ENCODE measurements at regions not wholly inside any gene's neighbourhood (a gene's known extent, or its start where the extent isn't known, plus 50 kb on each side); places are given as distances from the start of the nearest gene placed in this dataset.

GRCh38 chr1:116854403-116854690, 55.4 kb upstream of the PTGFRN start:
- no peak overlapping the region for H3K4me3 ChIP-seq (ENCODE audit: low read length)
- TF ChIP-seq, protein P1, sequence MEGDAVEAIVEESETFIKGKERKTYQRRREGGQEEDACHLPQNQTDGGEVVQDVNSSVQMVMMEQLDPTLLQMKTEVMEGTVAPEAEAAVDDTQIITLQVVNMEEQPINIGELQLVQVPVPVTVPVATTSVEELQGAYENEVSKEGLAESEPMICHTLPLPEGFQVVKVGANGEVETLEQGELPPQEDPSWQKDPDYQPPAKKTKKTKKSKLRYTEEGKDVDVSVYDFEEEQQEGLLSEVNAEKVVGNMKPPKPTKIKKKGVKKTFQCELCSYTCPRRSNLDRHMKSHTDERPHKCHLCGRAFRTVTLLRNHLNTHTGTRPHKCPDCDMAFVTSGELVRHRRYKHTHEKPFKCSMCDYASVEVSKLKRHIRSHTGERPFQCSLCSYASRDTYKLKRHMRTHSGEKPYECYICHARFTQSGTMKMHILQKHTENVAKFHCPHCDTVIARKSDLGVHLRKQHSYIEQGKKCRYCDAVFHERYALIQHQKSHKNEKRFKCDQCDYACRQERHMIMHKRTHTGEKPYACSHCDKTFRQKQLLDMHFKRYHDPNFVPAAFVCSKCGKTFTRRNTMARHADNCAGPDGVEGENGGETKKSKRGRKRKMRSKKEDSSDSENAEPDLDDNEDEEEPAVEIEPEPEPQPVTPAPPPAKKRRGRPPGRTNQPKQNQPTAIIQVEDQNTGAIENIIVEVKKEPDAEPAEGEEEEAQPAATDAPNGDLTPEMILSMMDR (conservative IDR thresholded peaks at IDR 0.05; ENCODE audit: low read length): no peak

DNA sequence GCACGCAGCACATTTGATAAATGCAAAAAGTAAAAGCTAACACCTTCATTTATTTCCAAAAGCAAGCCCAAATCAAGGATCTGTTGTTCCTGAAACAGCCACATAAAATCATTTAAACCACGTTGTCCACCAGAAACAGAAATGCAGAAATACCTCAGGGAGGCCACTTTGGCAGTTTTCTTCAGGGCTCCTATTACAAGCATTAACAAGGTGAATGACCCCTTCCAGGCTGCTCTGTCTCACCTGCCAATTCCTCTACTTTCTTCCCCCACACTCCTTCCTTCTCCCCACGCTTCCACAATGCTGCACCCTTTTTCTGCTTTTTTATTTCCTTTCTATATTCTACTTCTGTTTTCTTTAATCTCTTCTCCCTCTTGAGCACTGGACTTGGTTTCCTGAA, 55.0 kb upstream of the PTGFRN start:
- no peak overlapping the region for H3K4me3 ChIP-seq (ENCODE audit: low read length)
- DNase-seq (ENCODE audit: low read depth): no peak
- TF ChIP-seq, protein P1 (conservative IDR thresholded peaks at IDR 0.05; ENCODE audit: low read length): no peak

More at GRCh38 chr1:116854403-116854690, 55.4 kb upstream of the PTGFRN start:
- DNase-seq (ENCODE audit: low read depth): no peak

DNA sequence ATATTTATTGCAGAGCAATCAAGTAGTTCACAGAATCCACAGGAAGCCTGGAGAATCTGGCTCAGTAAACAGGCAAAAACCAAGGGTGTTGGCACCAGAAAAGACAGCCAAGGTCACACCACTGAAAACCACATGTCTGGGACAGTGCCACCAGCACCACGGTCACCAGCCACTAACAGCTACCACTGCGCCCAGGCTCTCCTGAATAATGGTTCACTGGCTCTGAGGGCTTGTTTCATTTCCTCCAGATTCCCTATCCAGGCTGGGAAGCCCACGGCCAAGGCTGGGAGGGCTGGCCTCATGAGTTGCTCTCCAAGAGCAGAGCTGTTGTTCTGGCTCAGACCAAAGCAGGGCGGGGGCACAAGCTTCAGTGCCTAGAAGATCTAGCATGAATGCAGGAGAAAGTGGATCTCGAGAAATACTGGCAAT, 54.5 kb upstream of the PTGFRN start:
- peak; percentile 52 for DNase-seq (ENCODE audit: low read depth)

DNA sequence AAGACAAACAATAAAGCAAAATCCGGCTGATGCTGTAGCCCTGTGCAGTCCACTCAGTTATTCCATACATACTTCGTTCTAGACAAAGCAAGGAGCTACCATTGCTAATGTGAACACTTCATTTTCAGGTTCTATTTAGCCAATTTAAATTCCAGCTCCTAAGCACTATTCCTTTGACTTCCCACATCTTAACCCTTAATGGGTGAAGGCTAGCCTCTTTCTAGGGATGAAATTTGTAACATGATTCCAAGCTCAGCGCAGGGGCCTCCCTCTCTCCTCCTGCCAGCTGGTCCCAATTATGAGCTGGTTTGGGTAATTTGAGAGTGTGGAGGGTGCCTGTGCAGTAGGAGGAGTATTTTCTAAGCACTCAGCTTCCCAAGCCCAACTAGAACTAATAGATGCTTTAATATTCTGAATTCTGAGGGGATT, 53.9 kb upstream of the PTGFRN start:
- H3K4me3 ChIP-seq (ENCODE audit: low read length): no peak overlapping the region
- TF ChIP-seq, protein P1 (conservative IDR thresholded peaks at IDR 0.05; ENCODE audit: low read length): peak; percentile 29
- DNase-seq (ENCODE audit: low read depth): peak; percentile 87

More for the DNA sequence above, 54.5 kb upstream of the PTGFRN start:
- H3K4me3 ChIP-seq (ENCODE audit: low read length): no peak overlapping the region
- TF ChIP-seq, protein P1 (conservative IDR thresholded peaks at IDR 0.05; ENCODE audit: low read length): no peak

GRCh38 chr1:116856312-116856711, 53.4 kb upstream of the PTGFRN start:
- TF ChIP-seq, protein P1 (conservative IDR thresholded peaks at IDR 0.05; ENCODE audit: low read length): no peak
- H3K4me3 ChIP-seq (ENCODE audit: low read length): no peak overlapping the region
- DNase-seq (ENCODE audit: low read depth): no peak

- TF ChIP-seq, protein P1 (conservative IDR thresholded peaks at IDR 0.05; ENCODE audit: low read length): no peak
- no peak overlapping the region for H3K4me3 ChIP-seq (ENCODE audit: low read length)
- DNase-seq (ENCODE audit: low read depth): no peak
Observed at GRCh38 chr1:116857092-116857491, 52.6 kb upstream of the PTGFRN start.
